ENCODE measurements at regions not wholly inside any gene's neighbourhood (a gene's known extent, or its start where the extent isn't known, plus 50 kb on each side); places are given as distances from the start of the nearest gene placed in this dataset.
A peak's percentile ranks its signal among the peaks of the same experiment; 100 is the strongest.

DNA sequence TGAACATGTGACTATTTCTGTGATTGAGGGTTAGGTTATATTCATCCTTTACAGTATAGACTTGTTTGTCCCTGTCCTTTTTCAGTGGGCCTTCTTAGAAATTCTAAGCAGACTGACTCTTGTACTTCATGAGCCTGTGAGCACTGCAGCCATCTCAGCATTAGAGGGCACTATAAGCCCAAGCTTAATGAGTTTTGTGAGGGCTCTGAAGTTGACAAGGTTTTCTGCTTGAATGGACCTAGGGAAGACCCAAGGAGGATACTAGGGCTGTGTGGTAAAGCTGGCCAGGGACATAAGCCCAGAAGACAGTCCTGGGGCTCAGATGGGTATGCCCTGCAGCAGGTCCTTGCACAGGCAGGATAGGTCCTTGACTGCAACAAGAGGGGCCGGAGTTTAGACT is 126.5 kb downstream of the MRPS30 start:
- TF ChIP-seq CTCF (optimal IDR thresholded peaks at IDR 0.05 in 1 of 3, IDR thresholded peaks at IDR 0.05 in 1 of 3, conservative IDR thresholded peaks at IDR 0.05 in 1 of 3; ENCODE audit: extremely low read depth in 1 of 3, insufficient read depth in 2 of 3, low read length in 3 of 3) (peak; percentile 16 to 45 (median 34)), EZH2 (IDR thresholded peaks at IDR 0.05; ENCODE audit: low read length) (no peak)
